ENCODE measurements at regions not wholly inside any gene's neighbourhood (a gene's known extent, or its start where the extent isn't known, plus 50 kb on each side); places are given as distances from the start of the nearest gene placed in this dataset.

GRCh38 chr5:29719171-29719570 is 1474.3 kb upstream of the CDH6 start:
- no peak for TF ChIP-seq POLR2A (IDR thresholded peaks at IDR 0.05)
- TF ChIP-seq, protein P1, sequence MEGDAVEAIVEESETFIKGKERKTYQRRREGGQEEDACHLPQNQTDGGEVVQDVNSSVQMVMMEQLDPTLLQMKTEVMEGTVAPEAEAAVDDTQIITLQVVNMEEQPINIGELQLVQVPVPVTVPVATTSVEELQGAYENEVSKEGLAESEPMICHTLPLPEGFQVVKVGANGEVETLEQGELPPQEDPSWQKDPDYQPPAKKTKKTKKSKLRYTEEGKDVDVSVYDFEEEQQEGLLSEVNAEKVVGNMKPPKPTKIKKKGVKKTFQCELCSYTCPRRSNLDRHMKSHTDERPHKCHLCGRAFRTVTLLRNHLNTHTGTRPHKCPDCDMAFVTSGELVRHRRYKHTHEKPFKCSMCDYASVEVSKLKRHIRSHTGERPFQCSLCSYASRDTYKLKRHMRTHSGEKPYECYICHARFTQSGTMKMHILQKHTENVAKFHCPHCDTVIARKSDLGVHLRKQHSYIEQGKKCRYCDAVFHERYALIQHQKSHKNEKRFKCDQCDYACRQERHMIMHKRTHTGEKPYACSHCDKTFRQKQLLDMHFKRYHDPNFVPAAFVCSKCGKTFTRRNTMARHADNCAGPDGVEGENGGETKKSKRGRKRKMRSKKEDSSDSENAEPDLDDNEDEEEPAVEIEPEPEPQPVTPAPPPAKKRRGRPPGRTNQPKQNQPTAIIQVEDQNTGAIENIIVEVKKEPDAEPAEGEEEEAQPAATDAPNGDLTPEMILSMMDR (IDR thresholded peaks at IDR 0.05) = no peak

All from ovary (tissue), 3 donors.